Liver (tissue), 3 donors: ENCODE measurements at regions not wholly inside any gene's neighbourhood (a gene's known extent, or its start where the extent isn't known, plus 50 kb on each side); places are given as distances from the start of the nearest gene placed in this dataset.

Experiments
- CTCF ChIP-seq: fragments of 150-350 bp; IDR thresholded peaks from 2 replicates; pipeline ENCODE4 v1.5.1; 2017; ENCODE audit warnings: improper control_type of control experiment, low read depth, low read length; ENCODE audit not compliant: missing input control
- EGR1 ChIP-seq, 2 donors: IDR thresholded peaks; 2 replicates each; pipeline ENCODE4 v1.6.1; 2016 to 2018; ENCODE audit warnings: antibody characterized with exemption in 2 of 2, low read depth in 2 of 2
- FOXA1 ChIP-seq: IDR thresholded peaks from 2 replicates; pipeline ENCODE4 v1.6.1; 2016; ENCODE audit warnings: antibody characterized with exemption
- JUND ChIP-seq, 2 donors: IDR thresholded peaks; 2 replicates each; pipeline ENCODE4 v1.6.1; 2016; ENCODE audit warnings: antibody characterized with exemption in 2 of 2
- MAX ChIP-seq: IDR thresholded peaks from 2 replicates; pipeline ENCODE4 v1.6.1; 2016; ENCODE audit warnings: antibody characterized with exemption
- RAD21 ChIP-seq, 2 donors: IDR thresholded peaks; 2 replicates each; pipeline ENCODE4 v1.6.1; 2016; ENCODE audit warnings: antibody characterized with exemption in 2 of 2, mild to moderate bottlenecking in 2 of 2
- REST ChIP-seq: IDR thresholded peaks from 2 replicates; pipeline ENCODE4 v1.6.1; 2016; ENCODE audit warnings: antibody characterized with exemption, mild to moderate bottlenecking
- SP1 ChIP-seq: IDR thresholded peaks from 2 replicates; pipeline ENCODE4 v1.6.1; 2018; ENCODE audit warnings: antibody characterized with exemption, mild to moderate bottlenecking
- TAF1 ChIP-seq: conservative IDR thresholded peaks from 2 replicates; pipeline ENCODE4 v1.6.1; 2016; ENCODE audit warnings: antibody characterized with exemption, mild to moderate bottlenecking
- ZBTB33 ChIP-seq: IDR thresholded peaks from 2 replicates; pipeline ENCODE4 v1.6.1; 2016; ENCODE audit warnings: antibody characterized with exemption
- donor health status: healthy.
- donor health status: healthy.

- TF ChIP-seq MAX (no peak), SP1 (no peak), CTCF (no peak), RAD21 (IDR thresholded peaks at IDR 0.05) (no peak), EGR1 (IDR thresholded peaks at IDR 0.05; ENCODE audit: low read depth in 2 of 2) (no peak), ZBTB33 (no peak), REST (no peak), FOXA1 (no peak), TAF1 (no peak), JUND (IDR thresholded peaks at IDR 0.05) (no peak)
Measured at GRCh38 chr4:33068539-33068938, 2348.4 kb downstream of the PCDH7 start.
